ENCODE measurements at regions not wholly inside any gene's neighbourhood (a gene's known extent, or its start where the extent isn't known, plus 50 kb on each side); places are given as distances from the start of the nearest gene placed in this dataset.
A peak's percentile ranks its signal among the peaks of the same experiment; 100 is the strongest.
"Not testable (repeated sequence)": the region's sequence is repeated elsewhere in the genome, so short reads cannot be mapped to it uniquely, and the experiment has no call there.

DNA sequence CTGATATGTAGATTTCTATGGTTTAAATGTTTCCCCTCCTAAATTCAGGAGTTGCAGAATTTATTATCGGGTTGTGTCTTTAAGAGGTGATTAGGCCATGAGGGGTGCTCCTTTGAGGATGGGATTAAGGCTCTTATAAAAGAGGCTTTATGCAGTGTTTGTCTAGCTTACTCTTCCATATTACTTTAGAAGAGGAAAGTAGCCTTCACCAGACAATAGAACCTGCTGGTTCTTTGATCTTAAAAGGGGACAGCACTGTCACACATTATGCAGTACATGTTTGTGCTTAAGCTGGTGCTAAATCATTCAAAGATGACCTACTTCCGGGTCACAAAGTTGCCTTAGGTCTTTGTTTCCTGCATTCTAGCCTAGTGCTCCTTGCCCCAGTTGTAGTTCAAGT lies 81.0 kb downstream of the CPXCR1 start:
- no peak for DNase-seq (ENCODE audit: extremely low read depth, low read depth)

DNA sequence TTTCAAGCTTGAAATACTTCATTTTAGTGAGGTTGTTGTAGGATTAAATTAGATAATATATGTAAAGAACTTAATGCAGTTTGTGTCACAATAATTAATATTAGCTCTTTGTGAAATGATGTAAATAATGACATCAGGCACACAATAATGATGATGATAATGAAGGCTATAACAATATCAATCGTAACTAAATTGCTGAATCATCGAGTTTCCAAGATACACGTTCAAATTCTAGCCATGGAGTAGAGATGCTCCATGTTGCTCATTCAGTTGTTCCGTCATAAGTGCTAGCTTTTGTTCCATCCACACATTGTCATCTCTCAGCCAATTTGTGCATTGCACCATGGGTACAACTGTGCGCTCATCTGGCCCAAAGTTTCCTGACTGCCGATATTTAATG lies 83.1 kb downstream of the CPXCR1 start:
- no peak for DNase-seq (ENCODE audit: extremely low read depth, low read depth)

DNA sequence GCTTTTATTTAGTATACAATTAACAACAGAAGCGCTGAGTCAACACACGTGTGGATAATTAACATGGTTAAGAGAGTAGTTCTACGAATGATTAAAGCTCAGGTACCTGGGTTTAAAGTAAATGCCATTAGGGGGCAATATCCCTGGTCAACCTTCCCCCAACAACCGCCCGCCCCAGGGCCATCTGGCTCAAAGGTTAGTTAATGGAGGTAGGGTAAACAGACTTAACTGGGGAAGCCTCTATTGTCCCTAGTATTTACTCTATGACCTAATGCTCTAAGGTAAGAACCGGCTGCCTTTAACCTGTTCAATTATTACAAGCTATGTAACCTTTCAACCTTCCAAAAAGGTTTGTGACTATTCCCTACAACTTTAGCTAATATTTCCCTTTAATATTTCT lies 90.7 kb downstream of the CPXCR1 start:
- DNase-seq (ENCODE audit: extremely low read depth, low read depth): not testable (repeated sequence)

DNA sequence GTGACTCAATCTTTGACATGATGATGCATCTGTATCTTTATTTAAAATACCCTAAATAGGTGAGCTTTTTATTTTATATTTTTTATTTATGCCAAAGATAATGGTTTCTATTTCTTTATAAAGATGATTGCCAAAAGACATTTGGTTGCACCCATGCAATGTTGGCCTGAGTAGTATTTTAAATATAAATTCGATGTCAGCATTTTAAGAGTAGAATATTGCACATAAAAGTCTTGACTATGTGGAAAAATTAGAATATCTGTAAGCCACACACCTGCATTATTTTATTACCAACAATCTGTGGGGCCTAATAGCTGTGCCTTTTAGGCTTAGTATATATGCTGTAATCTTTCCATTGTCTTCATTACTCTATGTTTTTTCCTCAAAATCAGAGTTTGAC lies 91.4 kb downstream of the CPXCR1 start:
- no peak for DNase-seq (ENCODE audit: extremely low read depth, low read depth)

DNA sequence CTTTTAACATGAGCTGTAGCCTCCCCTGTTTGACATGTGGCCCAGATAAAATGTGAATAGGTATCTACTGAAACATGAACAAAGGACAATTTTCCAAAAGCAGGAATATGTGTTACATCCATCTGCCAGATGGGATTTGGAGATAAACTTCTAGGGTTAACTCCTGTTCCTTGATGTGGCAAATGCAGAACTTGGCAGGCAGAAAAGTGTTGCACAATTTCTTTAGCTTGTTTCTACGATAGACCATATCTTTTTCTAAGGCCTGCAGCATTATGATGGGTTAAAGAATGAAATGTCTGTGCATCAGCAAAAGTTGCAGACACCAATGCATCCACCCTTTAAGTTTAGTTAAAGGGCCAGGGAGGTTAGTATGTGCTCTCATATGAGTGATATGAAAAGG lies 96.8 kb downstream of the CPXCR1 start:
- not testable (repeated sequence) for DNase-seq (ENCODE audit: extremely low read depth, low read depth)

DNA sequence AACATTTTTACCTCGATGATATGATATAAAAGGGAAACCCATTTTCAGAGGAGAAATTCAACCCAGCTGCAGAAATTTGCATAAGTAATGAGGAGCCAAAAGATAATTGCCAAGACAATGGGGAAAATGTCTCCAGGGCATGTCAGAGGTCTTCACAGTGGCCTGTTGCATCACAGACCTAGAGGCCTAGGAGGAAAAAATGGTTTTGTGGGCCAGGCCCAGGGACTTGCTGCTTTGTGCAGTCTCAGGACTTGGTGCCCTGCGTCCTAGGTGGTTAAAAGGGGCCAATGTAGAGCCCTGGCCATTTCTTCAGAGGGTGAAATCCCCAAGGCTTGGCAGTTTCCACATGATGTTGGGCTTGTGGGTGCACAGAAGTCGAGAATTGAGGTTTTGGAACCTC lies 106.9 kb downstream of the CPXCR1 start:
- DNase-seq (ENCODE audit: extremely low read depth, low read depth): no peak

DNA sequence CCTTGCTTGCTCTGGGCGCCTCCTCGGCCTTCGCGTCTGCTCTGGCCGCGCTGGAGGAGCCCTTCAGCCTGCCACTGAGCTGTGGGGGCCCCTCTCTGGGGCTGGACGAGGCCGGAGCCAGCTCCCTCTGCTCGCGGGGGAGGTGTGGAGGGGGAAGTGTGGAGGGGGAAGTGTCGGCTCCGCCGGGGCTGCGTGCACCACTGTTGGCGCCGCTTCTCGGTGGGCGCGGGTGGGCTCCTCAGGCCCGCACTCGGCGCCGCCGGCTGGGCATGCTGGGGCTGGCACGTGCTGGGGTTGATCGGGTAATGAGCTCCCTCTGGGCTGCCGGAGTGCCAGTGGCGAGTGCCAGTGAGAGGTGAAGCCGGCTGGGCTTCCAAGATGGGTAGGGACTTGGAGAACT lies 116.7 kb downstream of the CPXCR1 start:
- no peak for DNase-seq (ENCODE audit: extremely low read depth, low read depth)

DNA sequence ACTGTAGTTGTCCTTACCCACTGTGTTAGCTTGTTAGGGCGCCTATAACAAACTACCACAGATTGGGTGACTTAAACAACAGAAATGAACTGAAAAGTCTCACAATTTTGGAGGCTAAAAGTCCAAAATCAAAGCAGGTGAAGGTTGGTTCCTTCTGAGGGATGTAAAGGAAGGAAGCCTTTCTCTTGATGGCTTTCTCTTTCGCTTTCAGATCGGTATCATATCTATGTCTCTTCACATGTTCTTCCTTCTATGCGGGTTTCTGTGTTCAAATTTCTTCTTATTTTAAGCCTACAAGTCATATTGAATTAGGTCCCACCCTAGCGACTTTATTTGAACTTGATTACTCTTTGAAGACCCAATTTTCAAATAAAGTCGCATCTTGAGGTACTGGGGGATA lies 118.6 kb downstream of the CPXCR1 start:
- DNase-seq (ENCODE audit: extremely low read depth, low read depth): no peak

DNA sequence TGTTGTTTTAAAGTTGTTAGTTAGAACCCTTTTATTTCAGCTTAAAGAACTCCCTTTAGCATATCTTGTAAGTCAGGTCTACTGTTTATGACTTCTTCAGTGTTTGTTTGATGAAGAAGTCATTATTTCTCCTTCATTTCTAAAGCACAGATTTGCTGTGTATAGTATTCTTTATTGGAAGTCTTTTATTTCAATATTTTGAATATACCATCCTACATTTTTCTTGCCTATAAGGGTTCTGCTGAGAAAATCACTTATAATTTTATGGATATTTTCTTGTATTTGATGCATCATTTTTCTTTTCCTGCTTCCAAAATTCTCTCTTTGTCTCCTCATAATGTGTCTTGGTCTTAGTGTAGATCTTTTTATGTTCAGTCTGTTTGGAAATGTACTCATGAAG lies 134.5 kb downstream of the CPXCR1 start:
- DNase-seq (ENCODE audit: extremely low read depth, low read depth): no peak

DNA sequence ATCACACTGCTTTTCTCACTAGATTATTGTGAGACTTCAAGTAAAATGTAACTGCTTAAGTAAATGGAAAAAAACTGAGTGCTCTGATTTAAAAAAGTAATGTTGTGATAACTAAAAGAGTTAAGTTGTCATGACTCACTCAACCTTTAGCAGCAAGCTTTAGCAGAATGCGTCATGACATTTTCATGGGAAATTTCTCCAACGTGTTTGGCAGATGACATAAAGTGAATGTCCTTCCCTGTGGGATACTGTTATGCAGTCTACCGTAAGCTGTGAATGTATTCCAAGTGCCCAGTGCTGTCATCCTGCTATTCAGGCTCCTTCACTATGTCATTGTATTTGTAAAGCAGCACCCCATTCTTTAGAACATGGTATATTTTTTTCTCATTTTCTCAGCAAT lies 136.2 kb downstream of the CPXCR1 start:
- peak; percentile 76 for DNase-seq (ENCODE audit: extremely low read depth, low read depth)

DNA sequence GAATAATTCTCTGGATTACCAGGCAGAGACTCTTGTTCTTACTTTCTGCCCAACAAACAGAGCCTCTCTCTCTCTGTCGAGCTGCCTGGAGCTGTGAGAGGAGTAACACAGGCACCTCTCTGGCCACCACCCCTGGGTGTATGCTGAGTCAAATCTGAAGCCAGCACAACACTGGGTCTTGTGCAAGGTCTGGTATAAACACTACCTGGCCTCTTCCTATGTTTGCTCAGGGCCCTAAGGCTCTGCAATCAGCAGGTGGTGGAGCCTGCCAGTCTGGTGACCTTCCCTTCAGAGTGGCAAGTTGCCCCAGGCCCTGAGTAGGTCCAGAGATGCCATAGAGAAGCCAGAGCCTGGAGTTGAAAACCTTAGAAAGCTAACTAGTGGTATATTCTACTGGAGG lies 139.9 kb downstream of the CPXCR1 start:
- no peak for DNase-seq (ENCODE audit: extremely low read depth, low read depth)

DNA sequence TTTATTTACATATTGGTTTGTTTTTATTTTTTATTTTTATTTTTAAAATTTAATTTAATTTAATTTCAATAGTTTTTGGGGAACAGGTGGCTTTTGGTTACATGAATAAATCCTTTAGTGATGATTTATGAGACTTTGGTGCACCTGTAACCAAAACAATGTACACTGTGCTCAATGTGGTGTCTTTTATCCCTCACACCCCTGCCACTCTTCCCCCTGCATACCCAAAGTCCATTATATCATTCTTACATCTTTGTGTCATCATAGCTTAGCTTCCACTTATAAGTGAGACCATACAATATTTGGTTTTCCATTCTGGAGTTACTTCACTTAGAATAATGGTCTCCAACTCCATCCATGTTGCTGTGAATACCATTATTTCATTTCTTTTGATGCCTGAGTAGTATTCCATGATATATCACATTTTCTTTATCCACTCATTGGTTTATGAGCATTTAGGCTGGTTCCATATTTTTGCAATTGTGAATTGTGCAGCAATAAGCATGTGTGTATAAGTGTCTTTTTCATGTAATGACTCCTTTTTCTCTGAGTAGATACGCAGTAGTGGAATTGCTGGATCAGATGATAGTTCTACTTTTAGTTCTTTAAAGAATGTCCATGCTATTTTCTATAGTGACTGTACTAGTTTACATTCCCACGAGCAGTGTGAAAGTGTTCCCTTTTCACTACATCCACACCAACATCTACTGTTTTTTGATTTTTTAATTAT lies 157.1 kb downstream of the CPXCR1 start:
- DNase-seq (ENCODE audit: extremely low read depth, low read depth): no peak

DNA sequence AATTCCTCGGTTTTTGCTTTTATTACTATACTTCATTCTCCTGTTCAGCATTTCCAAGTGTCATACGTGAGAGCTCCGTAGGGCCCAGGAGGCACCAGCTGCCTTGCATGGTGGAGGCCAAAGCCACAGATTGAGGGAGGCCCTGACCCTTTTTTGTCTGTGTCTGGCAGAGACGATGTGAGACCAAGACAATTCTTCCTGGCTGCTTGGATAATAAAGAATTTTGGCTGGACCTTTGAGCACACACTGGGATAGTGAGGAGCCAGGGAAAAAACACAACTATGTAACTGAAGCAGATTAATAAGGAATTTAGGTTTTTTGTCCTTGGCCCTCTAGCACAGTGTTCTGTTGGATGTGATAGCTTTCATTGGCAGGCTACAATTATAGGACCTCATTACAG lies 161.0 kb downstream of the CPXCR1 start:
- DNase-seq (ENCODE audit: extremely low read depth, low read depth): no peak

DNA sequence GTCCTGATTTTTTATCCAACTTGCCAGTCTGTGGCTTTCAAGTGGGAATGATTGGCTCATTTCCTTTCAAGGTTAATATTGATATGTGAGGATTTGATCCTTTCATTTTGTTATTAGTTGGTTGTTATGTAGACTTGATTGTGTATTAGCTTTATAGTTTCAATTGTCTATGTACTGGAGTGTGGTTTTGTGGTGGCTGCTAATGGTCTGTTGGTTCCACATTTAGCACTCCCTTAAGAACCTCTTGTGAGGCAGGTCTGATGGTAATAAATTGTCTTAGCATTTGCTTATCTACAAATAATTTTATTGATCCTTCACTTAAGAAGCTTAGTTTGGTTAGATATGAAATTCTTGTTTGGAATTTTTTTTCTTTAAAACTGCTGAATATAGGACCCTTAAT lies 190.6 kb downstream of the CPXCR1 start:
- no peak for DNase-seq (ENCODE audit: extremely low read depth, low read depth)

DNA sequence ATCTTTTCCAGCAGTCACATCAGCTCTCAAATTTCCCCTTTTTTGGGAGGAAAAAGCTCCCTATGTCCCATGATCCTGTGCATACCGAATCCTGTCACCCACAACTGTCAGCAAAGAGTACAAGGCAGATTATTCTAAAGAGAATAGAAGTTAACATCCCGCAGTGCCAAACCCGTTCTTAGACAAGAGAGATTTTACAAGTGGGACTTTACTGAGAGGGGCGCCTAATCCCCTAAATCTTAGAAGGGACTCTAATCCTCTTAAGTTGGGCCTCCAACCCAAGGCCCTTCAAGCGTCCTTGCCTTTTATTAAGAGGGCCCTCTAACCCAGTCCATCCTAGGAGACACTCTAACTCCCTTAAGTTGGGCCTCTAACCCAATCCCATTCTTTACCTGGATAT lies 193.9 kb downstream of the CPXCR1 start:
- no peak for DNase-seq (ENCODE audit: extremely low read depth, low read depth)

DNA sequence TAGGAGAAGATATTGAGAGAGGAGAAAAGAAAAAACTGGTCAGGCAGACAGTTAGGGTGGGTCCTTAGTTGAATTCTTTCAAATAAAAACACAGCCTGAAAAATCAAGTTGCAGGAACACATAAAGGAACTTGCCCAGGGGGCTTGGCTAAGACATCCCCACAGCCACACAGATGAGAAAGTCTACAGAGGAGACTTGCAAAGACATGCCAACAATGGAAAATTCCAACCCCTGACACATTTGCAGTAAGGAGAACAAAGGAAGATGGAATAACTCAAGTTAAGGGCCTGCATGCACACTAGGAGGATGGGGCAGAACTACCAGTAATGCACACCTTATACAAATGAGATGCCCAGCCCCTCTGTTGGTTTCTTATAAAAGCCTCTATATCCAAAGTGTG lies 197.6 kb downstream of the CPXCR1 start:
- no peak for DNase-seq (ENCODE audit: extremely low read depth, low read depth)

DNA sequence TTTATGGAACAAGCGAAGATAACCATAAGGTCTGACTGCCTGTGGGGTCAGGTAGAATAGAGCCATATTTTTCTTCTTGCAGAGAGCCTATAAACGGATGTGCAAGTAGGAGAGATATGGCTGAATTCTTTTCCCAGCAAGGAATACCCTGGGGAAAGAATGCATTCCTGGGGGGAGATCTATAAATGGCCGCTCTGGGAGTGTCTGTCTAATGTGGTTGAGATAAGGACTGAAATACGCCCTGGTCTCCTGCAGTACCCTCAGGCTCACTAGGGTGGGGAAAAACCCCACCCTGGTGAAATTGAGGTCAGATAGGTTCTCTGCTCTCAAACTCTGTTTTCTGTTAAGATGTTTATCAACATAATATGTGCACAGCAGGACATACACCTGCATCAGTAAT lies 209.0 kb downstream of the CPXCR1 start:
- DNase-seq (ENCODE audit: extremely low read depth, low read depth): not testable (repeated sequence)

DNA sequence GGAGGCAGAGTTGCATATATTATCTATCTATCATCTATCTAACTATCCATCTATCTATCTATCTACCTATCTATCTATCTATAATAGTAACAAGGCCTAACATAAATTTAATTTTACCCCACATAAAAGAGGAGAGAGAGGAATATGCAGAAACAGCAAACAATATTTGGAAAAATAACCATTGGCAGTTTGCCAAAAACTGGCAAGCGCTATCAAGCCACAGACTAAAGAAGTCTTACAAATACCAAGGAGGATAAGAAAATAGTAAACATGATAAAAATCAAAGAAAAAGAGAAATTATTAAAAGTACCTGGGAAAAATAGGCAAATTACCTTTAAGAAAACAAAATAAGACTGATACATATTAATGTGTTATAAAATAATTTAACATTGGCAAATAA lies 230.8 kb downstream of the CPXCR1 start:
- no peak for DNase-seq (ENCODE audit: extremely low read depth, low read depth)

DNA sequence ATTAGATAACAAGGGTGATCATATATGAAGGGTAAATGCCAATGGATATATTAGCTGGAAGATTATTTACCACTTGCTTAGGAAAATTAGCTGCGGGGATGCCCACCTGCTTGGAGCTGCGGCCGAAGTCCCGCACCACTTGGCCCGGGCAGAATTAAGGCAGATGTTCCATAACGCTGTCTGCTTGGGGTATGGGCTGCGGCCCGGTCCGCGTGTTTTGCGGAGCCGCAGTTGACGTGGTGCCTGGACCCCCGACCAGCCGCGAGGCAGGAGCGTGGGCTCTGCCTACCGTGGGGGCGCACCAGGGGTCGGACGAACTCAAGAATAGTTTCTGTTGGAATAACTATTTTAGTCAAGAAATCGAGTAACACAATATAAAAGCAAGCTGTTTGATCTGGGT lies 235.2 kb downstream of the CPXCR1 start:
- DNase-seq (ENCODE audit: extremely low read depth, low read depth): no peak

DNA sequence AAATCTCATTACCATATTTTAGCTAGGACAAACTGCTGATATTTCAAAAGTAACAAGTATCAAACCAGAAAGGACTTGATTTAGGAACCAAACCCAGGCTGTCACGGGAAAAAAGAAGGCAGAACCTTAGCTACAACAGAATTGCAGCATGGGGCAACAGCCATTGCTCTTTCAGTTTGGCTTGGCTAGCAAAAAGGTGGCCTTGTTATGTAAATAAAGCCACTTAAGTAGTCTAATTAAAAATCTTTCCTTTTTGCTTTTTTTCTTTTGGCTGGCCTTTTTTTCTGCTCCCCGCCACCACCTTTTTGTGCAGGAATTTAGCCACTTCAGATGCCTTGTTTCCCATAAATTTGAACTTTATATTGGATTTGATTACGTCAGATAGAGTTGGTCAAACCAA lies 235.9 kb downstream of the CPXCR1 start:
- DNase-seq (ENCODE audit: extremely low read depth, low read depth): no peak

DNA sequence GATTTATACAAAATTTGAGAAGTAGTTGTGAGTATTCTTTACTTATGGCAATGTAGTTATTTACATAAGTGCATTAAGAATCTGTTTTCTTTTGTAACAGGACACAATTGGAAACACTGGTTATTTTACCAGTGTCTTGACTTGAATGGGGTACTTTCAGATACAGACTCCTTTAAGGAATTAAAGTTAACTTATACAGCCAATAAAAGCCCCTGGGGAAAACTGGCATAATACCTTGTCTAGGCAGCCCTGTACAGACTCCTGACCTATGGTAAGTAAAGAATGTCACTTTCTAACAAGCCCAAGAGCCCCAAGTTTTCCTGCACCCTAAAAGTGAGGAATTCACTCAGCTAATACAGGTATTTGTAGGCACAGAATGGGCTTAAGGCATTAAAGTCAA lies 241.8 kb downstream of the CPXCR1 start:
- no peak for DNase-seq (ENCODE audit: extremely low read depth, low read depth)

DNA sequence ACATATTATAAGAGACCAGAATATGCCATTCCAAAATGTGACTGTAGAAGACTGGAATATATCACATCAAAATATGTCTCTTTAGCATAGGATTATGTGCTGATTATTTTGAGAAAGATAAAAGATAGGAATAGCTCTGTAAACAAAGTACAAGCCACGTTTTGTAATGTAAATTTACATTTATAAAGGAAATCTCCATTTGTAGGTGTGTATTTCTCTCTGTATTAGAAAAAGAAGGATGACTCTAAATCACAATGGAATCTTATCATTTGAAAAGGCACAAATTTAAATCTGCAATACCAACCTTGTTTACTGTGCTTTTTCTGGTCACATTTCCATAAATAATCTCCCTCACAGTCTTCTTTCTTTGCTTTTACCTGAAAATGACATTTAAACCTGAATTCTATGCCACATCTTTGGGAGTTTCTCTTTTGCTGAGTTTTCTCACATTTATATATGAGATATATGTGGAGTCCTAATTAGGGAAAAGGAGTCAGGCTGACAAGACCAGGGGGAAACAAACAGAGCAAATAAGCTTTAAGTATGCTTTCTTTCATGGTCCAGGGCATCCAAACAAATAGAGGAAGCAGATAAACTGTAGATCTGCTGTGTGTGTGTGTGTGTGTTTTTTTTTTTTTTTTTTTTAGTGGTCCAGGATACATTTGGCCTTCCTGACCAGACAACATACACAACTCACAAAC lies 244.0 kb downstream of the CPXCR1 start:
- DNase-seq (ENCODE audit: extremely low read depth, low read depth): no peak

All from NCI-H460 (cell line).